Parathyroid adenoma (tissue), 2 donors: ENCODE measurements at regions not wholly inside any gene's neighbourhood (a gene's known extent, or its start where the extent isn't known, plus 50 kb on each side); places are given as distances from the start of the nearest gene placed in this dataset.

Experiments
- H2AFZ ChIP-seq: fragments of 300-600 bp; sonication (generic); one replicate; pipeline ENCODE4 v1.7.0; 2017; ENCODE audit warnings: antibody characterized with exemption, mild to moderate bottlenecking
- H3K27ac ChIP-seq: fragments of 300-600 bp; sonication (generic); one replicate; pipeline ENCODE4 v1.7.0; 2017
- H3K27me3 ChIP-seq: fragments of 300-600 bp; sonication (generic); one replicate; pipeline ENCODE4 v1.7.0; 2017; ENCODE audit warnings: low read length; ENCODE audit not compliant: control insufficient read depth, insufficient read depth
- H3K36me3 ChIP-seq: fragments of 300-600 bp; sonication (generic); one replicate; pipeline ENCODE4 v1.7.0; 2017; ENCODE audit warnings: low read length; ENCODE audit not compliant: control insufficient read depth, insufficient read depth
- H3K4me1 ChIP-seq: fragments of 300-600 bp; sonication (generic); one replicate; pipeline ENCODE4 v1.7.0; 2017; ENCODE audit warnings: control low read depth
- H3K4me2 ChIP-seq: fragments of 300-600 bp; sonication (generic); one replicate; pipeline ENCODE4 v1.7.0; 2017; ENCODE audit warnings: low read length
- H3K4me3 ChIP-seq: fragments of 300-600 bp; sonication (generic); one replicate; pipeline ENCODE4 v1.7.0; 2017; ENCODE audit warnings: low read depth, low read length
- H3K79me2 ChIP-seq: fragments of 300-600 bp; sonication (generic); one replicate; pipeline ENCODE4 v1.7.0; 2017; ENCODE audit warnings: control low read depth
- H3K9ac ChIP-seq: fragments of 300-600 bp; sonication (generic); one replicate; pipeline ENCODE4 v1.7.0; 2017; ENCODE audit warnings: mild to moderate bottlenecking
- H3K9me3 ChIP-seq: fragments of 300-600 bp; sonication (generic); one replicate; pipeline ENCODE4 v1.7.0; 2017; ENCODE audit warnings: low read length; ENCODE audit not compliant: control insufficient read depth
- CTCF ChIP-seq: fragments of 300-600 bp; sonication (generic); IDR thresholded peaks from one replicate; pipeline ENCODE4 v1.7.0; 2017; ENCODE audit warnings: antibody characterized with exemption, mild to moderate bottlenecking
- donor health status: primary hyperparathyroidism.

- Histone ChIP-seq H3K36me3 (no peaks in the 10 kb centered on the region), H3K9me3 (no peaks in the 10 kb centered on the region), H2AFZ (no peak overlapping the region), H3K9ac (no peak overlapping the region), H3K79me2 (no peaks in the 10 kb centered on the region), H3K27me3 (no peaks in the 10 kb centered on the region), H3K4me3 (no peak overlapping the region), H3K4me2 (no peak overlapping the region), H3K27ac (no peak overlapping the region), H3K4me1 (no peaks in the 10 kb centered on the region)
- no peak for TF ChIP-seq CTCF
Measured at GRCh38 chr4:19793831-19794230, 457.9 kb upstream of the SLIT2 start.

- no peak overlapping the region for H3K27ac ChIP-seq
- TF ChIP-seq CTCF = no peak
- H2AFZ ChIP-seq = no peak overlapping the region
- H3K27me3 ChIP-seq = no peaks in the 10 kb centered on the region
- H3K36me3 ChIP-seq = no peaks in the 10 kb centered on the region
- H3K4me1 ChIP-seq = no peaks in the 10 kb centered on the region
- H3K9me3 ChIP-seq = no peaks in the 10 kb centered on the region
- H3K9ac ChIP-seq = no peak overlapping the region
- no peak overlapping the region for H3K4me2 ChIP-seq
- H3K4me3 ChIP-seq = no peak overlapping the region
- no peaks in the 10 kb centered on the region for H3K79me2 ChIP-seq
Measured at GRCh38 chr4:19791422-19792123, 460.1 kb upstream of the SLIT2 start.

- Histone ChIP-seq H3K79me2 (no peaks in the 10 kb centered on the region), H3K36me3 (no peaks in the 10 kb centered on the region), H3K4me3 (no peak overlapping the region), H3K27me3 (no peaks in the 10 kb centered on the region), H3K27ac (no peak overlapping the region), H3K4me1 (no peaks in the 10 kb centered on the region), H2AFZ (no peak overlapping the region), H3K4me2 (no peak overlapping the region), H3K9ac (no peak overlapping the region), H3K9me3 (no peaks in the 10 kb centered on the region)
- TF ChIP-seq CTCF = no peak
Measured at GRCh38 chr4:19786616-19787015, 465.1 kb upstream of the SLIT2 start.

GRCh38 chr4:19783667-19784223, 468.0 kb upstream of the SLIT2 start:
- Histone ChIP-seq H2AFZ (no peak overlapping the region), H3K4me2 (no peak overlapping the region), H3K27me3 (no peaks in the 10 kb centered on the region), H3K79me2 (no peaks in the 10 kb centered on the region), H3K36me3 (no peaks in the 10 kb centered on the region), H3K4me1 (no peaks in the 10 kb centered on the region), H3K9ac (no peak overlapping the region), H3K27ac (no peak overlapping the region), H3K9me3 (no peaks in the 10 kb centered on the region), H3K4me3 (no peak overlapping the region)
- no peak for TF ChIP-seq CTCF

GRCh38 chr4:19780871-19781270, 470.8 kb upstream of the SLIT2 start:
- H3K4me3 ChIP-seq = no peak overlapping the region

More at GRCh38 chr4:19780871-19781270, 470.8 kb upstream of the SLIT2 start:
- no peaks in the 10 kb centered on the region for H3K79me2 ChIP-seq
- no peak overlapping the region for H3K9ac ChIP-seq
- TF ChIP-seq CTCF = no peak
- H3K4me2 ChIP-seq = no peak overlapping the region
- no peak overlapping the region for H2AFZ ChIP-seq
- H3K36me3 ChIP-seq = no peaks in the 10 kb centered on the region
- H3K9me3 ChIP-seq = no peaks in the 10 kb centered on the region
- H3K27ac ChIP-seq = no peak overlapping the region
- H3K4me1 ChIP-seq = no peaks in the 10 kb centered on the region
- no peaks in the 10 kb centered on the region for H3K27me3 ChIP-seq
